Caki2 (cell line): ENCODE measurements at regions not wholly inside any gene's neighbourhood (a gene's known extent, or its start where the extent isn't known, plus 50 kb on each side); places are given as distances from the start of the nearest gene placed in this dataset.

Experiments used
- DNase-seq: peaks from one replicate; pipeline ENCODE4 v3.0.0-alpha.2; 2015; ENCODE audit warnings: low read depth
- in situ Hi-C: cut with HindIII; loops from 2 replicates; pipeline ENCODE4 v1.10.0; 2016; ENCODE audit warnings: low sequenced_read_pairs, low pct_unique_long_range_greater_than_20kb, mixed read lengths

DNA sequence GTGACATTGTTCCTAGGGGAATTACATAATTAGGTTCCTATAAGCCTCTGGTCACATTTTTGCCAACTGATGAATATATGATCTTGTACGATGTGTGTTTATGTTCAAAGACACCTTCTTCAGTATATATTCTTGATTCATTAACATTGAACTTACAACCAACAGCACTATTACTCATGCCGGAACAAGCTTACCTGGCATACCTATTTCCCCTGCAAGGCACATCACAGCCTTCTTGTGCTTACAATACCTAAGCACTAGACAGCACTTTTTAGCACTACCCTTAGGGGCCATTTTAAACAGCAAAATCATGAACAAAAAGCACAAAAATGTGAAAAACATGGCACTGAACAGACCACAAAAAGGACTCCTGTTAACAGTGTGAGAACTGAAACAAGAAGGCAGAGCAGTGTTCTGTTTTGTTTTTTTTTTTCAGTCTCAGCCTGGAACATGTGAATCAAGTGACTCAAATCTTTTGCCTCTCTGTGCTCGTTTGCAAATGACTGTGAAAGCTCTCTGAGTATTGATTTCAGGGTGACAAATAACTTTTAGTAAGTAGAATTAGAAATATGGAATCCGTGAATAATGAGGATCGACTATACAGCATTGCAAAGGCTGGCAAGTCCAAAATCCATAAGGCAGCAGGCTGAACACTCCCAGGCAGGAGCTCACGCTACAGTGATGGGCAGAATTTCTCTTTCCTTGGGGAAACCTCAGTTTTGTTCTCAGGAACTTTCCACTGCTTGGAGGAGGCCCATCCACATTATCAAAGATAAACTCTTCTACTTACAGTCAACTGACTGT is 102.3 kb upstream of the TSHZ2 start:
- no peak for DNase-seq
- in situ Hi-C loops, result no loop called here

DNA sequence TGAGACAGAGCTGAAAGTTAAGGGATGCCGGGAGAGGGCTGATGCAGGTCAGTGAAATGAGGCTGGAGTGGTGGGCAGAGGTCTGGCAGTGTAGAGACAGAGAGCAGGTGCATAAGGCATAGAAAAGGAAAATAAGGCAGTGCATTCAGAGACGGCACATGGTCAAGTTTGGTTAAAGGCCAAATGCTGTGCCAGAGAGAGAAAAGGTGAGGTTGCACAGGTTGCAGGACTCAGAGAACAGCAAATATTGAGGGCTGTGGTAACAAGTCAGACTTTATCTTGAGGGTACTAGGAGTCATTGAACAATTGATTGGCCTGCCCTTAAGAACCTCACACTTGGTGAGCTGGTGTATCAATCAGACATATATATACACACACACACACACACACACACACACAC is 102.9 kb upstream of the TSHZ2 start:
- no peak for DNase-seq
- in situ Hi-C loops, result no loop called here

DNA sequence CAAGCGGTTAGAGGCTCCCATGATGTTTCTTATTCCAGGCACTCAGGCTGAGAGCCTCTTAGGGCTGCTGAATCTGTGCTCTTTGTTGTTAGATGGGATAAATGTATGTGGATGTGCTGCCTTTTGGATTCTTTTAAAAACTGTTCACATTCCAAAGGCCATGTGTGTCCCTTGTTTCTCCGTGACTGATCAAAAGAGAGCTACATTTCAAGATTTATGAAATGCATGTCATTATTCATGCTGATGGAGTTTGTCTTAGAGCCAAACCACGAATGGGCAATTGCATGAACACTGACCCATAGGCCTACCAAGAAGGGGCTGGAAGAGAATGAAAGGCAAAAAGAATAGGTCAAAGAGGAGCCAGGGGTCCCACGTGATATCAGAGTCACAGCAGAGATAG is 104.9 kb upstream of the TSHZ2 start:
- DNase-seq, result no peak
- in situ Hi-C loops, result no loop called here

DNA sequence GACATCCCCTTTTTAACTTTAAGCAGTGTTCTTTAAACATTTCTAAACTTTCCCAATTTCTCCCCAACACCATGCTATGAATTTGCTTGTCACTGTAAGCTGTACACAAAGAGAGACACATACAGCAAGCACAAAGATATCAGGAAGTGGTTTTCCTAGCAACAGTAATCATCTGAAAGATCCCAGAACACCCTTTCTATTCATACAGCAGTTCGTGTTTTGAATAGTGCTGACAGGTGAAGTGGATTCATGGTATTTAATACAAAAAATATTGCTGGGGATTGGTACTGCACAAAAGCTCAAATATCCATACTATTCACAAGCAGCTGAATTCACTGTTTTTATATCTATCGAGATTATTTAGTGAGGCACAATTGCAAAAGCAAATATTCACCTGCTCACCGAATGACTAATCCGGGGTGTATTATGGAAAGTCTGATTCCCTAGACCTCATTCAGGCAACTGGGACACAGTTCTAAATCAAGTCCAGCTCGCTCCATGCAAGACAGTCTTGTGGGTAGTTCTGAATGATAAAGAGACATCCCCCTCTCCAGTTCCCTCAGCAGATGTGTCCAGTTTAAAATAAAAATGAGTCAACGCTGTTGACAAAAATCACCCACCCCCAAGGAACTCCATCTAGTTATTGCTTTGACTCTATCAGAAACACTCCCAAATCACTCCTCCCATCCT is 107.1 kb upstream of the TSHZ2 start:
- in situ Hi-C loops, result no loop called here
- DNase-seq, result no peak

DNA sequence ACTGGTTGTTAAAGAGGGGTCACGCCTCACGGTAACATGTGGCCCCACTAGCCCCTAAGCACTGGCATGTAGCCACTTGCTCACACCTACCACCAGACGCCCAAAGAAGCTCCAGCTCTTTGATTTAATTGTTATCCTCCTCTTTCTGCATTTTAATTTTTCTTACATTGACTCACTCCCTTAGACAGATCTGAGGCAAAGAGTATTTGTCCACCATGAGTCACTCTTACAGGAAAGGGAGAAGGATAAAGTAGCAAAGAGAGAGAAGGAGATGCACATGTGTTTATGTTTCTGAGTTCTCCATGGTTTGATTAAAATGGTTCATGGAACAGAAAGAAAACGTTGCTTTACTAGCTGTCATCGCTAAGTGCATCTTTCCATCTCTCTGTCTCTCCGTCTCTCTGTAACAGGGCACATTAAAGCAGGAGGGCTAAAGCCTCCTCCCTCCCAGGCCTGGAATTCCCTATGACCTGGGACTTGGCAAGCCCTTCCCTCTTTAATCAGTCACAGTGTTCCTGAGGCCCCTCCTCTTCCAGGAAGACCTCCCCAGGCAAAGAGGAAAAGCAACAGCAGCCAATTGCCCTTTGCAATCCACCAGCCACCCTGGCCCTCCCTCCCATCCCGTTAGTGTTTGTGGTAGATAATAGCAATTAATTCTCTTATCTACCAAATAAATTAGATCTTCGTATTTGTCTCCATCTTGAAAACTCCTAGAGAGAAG is 112.8 kb upstream of the TSHZ2 start:
- DNase-seq, result peak; percentile 16
- in situ Hi-C loops, result no loop called here

DNA sequence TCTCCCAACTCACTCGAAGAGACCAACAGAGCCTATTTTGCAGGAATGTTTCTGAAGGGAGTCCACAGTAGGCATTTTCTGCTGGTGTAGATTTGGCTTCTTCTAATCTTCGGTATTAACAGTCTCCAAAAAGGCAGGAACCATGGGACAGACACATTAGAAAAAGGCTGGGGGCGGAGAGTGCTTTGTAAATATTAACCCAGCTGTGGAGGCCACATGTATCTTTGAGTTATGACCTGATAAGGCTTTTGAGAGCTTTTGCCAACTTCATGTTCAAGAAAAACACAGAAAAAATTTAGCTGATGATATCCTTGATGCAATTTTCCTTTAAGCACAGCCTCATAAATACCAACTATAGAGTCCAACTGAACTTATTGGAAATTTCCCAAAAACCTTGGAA is 119.4 kb upstream of the TSHZ2 start:
- in situ Hi-C loops, result no loop called here
- DNase-seq, result no peak

DNA sequence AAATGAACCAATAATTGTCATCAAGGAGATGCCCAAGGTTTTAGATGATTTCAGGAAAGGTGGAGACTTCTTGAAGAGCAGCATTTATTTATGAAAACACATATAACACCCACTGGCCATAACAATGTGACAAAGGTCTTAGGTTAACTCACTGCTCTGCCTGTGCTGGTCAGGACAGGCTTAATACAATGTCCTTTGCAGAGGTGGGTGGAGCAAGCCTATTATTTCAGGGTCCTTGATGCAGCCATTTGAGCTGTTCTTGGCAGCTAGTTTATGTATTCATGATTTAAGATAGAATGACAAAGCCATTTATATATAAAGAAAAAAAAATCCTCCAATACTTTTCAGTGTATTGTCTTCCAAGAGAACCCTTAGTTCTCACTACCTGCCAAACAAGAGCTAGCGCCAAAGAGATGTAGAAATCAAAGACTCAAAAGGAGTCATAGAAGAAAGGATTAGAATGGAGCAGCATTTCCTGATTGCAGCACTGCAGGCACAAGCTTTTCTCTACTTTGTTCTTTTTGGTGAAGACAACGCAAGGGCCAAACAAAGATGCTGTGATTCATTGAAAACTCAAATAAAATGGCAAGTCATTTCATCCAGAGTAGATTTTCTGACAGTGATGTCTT is 124.3 kb upstream of the TSHZ2 start:
- in situ Hi-C loops, result no loop called here
- no peak for DNase-seq

DNA sequence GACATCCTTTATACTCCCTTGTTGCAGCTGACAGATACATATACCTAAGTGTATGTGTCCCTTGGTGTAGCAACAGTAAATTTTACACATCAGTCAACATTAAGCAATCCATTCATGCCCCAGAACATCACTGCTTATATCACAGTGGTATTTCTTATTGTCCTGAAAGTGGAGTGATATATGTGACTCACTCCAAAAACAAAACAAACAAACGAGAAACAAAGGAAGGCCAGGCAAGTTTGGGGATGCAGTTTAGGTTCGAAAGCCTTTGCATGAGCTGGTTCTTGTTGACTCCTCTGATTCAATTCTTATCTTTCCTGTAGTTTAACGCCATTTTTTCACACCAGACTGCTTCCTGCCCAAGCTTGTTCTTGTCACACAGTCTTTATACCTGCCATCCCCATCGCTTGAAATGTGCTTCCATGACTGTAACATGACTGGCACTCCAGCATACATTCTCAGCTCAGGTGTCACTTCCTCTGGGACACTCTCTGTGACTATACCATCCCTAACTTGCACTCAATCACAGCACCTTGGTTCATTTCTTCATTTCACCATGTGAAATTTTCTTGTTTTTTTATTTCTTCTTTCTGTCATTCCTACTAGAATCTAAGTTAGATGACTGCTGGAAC is 125.0 kb upstream of the TSHZ2 start:
- no peak for DNase-seq

DNA sequence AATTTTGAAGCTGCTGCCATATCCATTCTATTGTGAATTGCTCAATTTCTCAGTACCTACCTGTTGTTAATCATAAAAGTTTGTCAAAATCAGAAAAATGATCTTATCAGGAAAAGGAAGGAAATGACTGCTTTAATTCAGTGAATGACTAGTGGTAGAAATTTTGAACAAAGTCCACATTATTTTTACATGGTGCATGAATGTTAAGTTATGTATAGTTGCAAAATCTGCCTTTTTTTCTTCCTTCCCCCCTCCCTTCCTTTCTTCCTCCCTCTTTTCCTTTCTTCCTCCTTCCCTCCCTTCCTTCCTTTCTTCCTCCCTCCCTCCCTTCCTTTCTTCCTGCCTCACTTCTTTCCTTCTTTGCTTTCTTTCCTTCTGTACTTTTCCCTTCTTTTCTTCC is 127.1 kb upstream of the TSHZ2 start:
- in situ Hi-C loops, result no loop called here
- no peak for DNase-seq

More for the DNA sequence above, 125.0 kb upstream of the TSHZ2 start:
- in situ Hi-C loops, result no loop called here

DNA sequence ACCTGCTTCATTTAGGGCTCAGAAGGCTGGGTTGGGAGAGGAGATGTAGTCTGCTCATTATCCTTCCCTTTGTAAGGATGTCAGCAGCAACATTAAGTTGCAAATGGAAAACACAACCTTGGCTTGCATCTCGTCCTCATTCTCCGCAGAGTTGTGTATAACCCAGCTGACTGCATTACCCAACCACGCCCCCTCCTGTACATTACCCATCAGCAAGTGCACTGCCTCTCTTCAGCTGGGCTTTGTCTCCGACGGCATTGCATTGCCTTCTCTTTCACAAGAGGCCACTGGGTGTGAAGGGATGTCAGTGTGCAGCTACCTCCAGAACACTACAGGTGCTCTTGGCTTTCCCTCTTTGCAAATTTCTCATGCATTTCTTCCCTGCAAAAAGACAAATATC is 128.7 kb upstream of the TSHZ2 start:
- no peak for DNase-seq
- in situ Hi-C loops, result no loop called here

DNA sequence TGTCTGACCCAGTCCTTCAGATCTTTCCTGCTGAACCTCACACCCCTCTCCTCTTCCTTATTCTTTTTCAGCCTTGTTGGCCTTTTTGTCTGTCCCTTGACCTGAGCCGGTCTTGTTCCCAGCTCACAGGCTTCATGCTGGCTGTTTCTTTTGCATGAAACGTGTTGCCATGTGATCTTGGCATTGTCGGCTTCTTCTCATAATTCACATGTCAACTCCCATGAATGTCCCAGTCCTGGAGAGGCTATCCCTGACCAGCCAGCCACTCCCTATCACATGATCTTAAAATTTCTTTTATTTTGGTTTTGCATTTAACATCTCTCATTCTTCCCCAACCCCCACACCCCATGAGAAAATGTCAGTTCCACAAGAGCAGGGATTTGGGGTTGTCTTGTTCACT is 131.2 kb upstream of the TSHZ2 start:
- DNase-seq, result no peak
- in situ Hi-C loops, result no loop called here

DNA sequence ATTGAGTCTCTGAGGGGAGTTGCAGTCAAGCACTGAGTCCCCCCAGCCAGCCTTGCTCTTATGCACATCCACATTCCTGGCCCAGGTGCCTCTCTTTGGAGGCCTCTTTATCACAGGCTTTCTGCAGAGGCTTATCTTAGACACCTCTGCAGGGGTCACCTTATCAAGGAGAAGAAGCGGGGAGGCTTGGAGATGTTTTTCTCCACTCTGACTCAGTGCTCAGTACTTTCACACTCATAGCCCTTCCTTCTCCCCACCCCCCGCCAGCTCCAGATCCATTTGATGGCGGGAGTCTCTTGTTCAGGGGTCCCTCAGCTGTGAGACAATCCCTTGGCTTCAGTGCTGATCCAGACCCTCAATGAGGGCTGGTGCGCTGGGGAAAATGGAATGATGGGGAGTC is 132.1 kb upstream of the TSHZ2 start:
- in situ Hi-C loops, result no loop called here
- DNase-seq, result no peak

DNA sequence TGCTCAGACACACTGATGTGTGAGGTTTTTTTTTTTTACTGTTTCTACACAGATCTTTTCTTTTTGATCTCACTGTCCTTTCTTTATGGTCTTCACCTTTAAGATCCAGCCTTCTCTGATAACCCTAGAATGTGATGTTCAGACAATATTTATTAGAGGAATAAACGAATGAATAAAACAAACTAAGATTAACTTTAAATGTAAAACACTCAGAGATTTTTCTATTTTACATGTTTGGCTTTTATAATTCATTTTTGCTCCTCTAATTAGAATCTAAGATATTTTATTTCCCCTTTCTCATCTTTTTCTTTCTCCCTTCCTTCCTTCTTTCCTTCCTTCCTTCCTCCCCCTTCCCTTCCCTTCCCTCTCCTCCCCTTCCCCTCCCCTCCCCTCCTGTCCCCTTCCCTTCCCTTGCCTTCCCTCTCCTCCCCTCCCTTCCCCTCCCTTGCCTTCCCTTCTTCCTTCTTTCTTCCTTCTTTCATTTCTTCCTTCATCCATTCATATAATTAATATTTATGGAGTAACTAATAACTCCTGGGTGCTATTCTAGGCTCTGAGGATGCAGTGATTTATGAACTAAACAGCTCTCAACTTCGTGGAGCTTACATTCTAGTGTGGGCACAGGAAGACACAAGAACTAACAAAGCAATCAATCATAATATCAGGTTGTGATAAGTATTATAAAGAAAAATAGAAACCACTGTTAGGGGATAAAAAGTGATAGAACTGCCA is 133.5 kb upstream of the TSHZ2 start:
- in situ Hi-C loops, result no loop called here
- no peak for DNase-seq

DNA sequence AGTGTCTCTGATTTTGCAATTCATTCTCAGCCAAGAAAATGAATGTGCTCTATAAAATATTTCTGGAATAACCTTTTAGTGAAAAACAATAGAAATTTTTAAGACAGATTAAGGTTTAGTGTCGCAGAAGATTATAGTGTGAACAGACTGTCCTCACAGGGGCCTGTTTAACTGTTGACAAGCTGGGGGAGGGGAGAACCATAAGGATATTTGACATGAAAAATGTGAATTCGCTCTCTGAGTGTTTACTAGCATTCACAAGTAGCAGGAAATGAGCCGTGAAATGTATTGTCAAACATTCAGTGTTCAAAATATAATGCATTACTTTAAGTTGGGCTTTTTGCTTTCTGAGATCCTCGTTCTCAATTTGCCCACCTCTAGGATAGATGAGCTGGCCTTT is 134.8 kb upstream of the TSHZ2 start:
- no peak for DNase-seq
- in situ Hi-C loops, result no loop called here

DNA sequence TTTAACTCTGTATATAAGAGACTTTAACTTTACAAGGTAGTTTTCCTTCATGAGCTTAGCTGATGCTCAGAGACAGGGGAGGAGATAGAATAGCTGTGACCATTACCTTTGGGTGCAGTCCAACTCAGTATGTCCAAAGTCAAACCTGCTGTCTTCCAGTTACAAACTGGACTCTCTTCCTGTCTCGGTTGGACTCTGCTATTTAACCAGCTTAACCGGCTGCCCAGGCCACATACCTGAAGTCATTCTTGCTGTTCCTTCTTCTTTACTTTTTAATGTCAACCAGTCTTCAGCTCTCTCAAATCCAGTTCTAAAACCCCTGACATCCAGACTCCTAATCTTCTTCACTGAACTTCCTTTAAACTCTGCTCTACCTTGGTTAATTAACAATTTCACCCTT is 138.3 kb upstream of the TSHZ2 start:
- in situ Hi-C loops, result no loop called here
- DNase-seq, result no peak

DNA sequence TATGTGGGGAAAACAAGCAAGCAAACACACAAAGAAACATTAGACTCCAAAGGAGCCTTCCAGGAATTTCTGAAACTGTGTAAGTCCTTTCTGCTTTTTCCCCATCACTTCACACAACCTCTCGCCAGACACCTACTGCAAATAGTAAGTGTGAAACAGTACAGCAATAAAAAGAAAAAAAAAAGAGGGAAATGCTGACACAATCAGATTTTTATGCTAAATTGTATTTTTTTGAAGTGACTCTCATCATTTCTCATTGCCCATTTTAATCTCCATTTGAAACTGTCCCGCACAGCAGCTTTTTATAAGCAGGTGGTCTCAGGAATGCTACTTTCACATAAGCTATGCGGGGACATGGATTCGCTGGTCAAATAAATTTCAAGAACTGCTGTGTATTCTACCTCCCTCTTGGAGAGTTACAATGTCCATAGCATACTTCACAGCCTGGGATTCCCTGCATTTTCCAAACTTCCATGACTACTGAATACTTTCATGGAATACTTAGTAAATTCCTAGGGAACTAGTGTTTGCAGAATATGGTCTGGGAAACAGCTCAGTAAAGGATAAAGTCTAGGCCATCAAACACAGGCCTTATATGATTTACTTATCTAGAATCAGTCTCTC is 139.9 kb upstream of the TSHZ2 start:
- in situ Hi-C loops, result no loop called here
- DNase-seq, result no peak

DNA sequence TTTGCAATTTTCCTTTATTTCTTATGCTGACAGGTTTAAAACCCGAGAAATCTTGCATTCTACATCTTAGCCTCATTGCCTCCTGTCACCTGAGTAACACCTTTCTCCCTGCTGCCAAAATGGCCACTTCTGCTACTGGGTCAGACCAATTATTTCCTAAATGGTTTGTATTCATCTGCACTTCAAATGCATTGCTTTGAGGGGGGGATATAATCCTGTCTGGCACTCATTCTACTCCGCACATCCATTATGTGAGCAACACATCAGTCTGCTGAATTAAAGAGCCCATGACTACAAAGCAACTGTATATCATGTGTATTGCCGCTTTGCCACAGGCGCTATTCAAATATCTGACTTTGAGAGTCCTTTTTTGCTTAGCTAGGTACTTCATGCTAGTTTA is 141.6 kb upstream of the TSHZ2 start:
- no peak for DNase-seq
- in situ Hi-C loops, result no loop called here

DNA sequence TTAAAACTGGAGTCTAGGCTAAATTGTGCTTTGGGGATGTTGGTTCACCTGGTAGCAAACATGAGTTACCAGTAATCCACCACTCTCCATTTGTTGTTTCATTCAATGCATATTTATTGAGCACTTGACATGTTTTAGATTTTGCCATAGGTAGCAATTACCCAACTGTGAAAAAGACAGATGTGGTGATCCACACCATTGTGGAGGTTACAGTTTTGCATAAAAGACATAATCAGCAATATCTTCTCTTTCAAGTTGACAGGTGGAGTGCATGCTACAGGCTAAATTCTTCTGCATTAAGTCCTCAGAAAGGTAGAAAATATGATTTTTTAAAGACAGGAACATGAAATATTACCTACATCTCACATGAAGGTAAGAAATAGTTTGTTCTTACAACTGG is 143.0 kb upstream of the TSHZ2 start:
- in situ Hi-C loops, result no loop called here
- no peak for DNase-seq
